CD4-positive, alpha-beta T cell (primary cell): ENCODE measurements at regions not wholly inside any gene's neighbourhood (a gene's known extent, or its start where the extent isn't known, plus 50 kb on each side); places are given as distances from the start of the nearest gene placed in this dataset.
"Not testable (repeated sequence)": the region's sequence is repeated elsewhere in the genome, so short reads cannot be mapped to it uniquely, and the experiment has no call there.

Experiments used
- ATAC-seq: fragments of 200-7000 bp; cut with Tn5 transposase; one replicate; pipeline ENCODE4 v1.10.0; 2022; ENCODE audit warnings: mild to moderate bottlenecking; ENCODE audit not compliant: poor library complexity
- CTCF ChIA-PET: fragments of 350-600 bp; sonication (Branson Sonifier 250); formaldehyde crosslinking; loops from one replicate; lab custom pipeline; 2021; ENCODE audit warnings: antibody characterized with exemption, inconsistent platforms; lab: Charles Lee
- POLR2A ChIA-PET: fragments of 350-600 bp; sonication (Branson Sonifier 250); formaldehyde crosslinking; loops from one replicate; lab custom pipeline; 2021; ENCODE audit warnings: antibody characterized with exemption, inconsistent platforms; lab: Charles Lee
- DNase-seq, 14 experiments: peaks; one replicate each; pipeline ENCODE4 v3.0.0-alpha.2; 2013 to 2020; ENCODE audit warnings: mixed read lengths in 2 of 14
- H3K27ac ChIP-seq, 2 donors: one replicate each; pipeline versions ENCODE4 v1.5.1 to v1.7.0; 2013; ENCODE audit warnings: low read length in 2 of 2, low read depth in 1 of 2, mild to moderate bottlenecking in 1 of 2
- H3K27me3 ChIP-seq, 2 experiments: 1 replicate in 1 of 2; 2 replicates in 1 of 2; pipeline versions ENCODE4 v1.6.1 to v1.7.0; 2013; ENCODE audit warnings: low read length in 2 of 2, control low read depth in 1 of 2, mild to moderate bottlenecking in 1 of 2, moderate library complexity in 1 of 2; ENCODE audit not compliant: insufficient read depth in 2 of 2, control insufficient read depth in 1 of 2
- H3K36me3 ChIP-seq: one replicate; pipeline ENCODE4 v1.6.1; 2013; ENCODE audit warnings: low read length, control low read depth; ENCODE audit not compliant: insufficient read depth
- H3K4me1 ChIP-seq: one replicate; pipeline ENCODE4 v1.6.1; 2013; ENCODE audit warnings: low read length, control low read depth; ENCODE audit not compliant: insufficient read depth
- H3K4me3 ChIP-seq: one replicate; pipeline ENCODE4 v1.5.1; 2013; ENCODE audit warnings: mild to moderate bottlenecking, low read length, moderate library complexity
- H3K9me3 ChIP-seq, 2 experiments: 1 replicate in 1 of 2; 2 replicates in 1 of 2; pipeline versions ENCODE4 v1.6.1 to v1.7.0; 2013; ENCODE audit warnings: low read length in 2 of 2, mild to moderate bottlenecking in 2 of 2, control low read depth in 1 of 2, moderate library complexity in 1 of 2; ENCODE audit not compliant: control insufficient read depth in 1 of 2, insufficient read depth in 1 of 2
- H3K27ac Mint-ChIP-seq: one replicate; pipeline ENCODE4 v1.8.0; 2020; ENCODE audit warnings: mixed read lengths
- H3K27me3 Mint-ChIP-seq: one replicate; pipeline ENCODE4 v1.8.0; 2021; ENCODE audit warnings: mixed read lengths
- H3K36me3 Mint-ChIP-seq: one replicate; pipeline ENCODE4 v1.8.0; 2021; ENCODE audit warnings: low read depth, mixed read lengths
- H3K4me1 Mint-ChIP-seq: one replicate; pipeline ENCODE4 v1.8.0; 2021; ENCODE audit warnings: low read depth, mixed read lengths
- H3K4me3 Mint-ChIP-seq: one replicate; pipeline ENCODE4 v1.8.0; 2020; ENCODE audit warnings: mild to moderate bottlenecking, mixed read lengths
- H3K9me3 Mint-ChIP-seq: one replicate; pipeline ENCODE4 v1.8.0; 2020; ENCODE audit warnings: mixed read lengths
- intact Hi-C, 2 experiments: fragments of 100-400 bp; cut with DNase I in 1 of 2; cut with micrococcal nuclease in 1 of 2; formaldehyde crosslinking; loops; one replicate each; pipeline versions ENCODE4 v1.15.1 to v1.9.0; 2023 to 2025; cut with DNase I, micrococcal nuclease
- TF ChIP-seq, protein P1 (sequence below): fragments of 200-600 bp; IDR thresholded peaks from one replicate; pipeline ENCODE4 v1.8.0; 2022; ENCODE audit warnings: antibody characterized with exemption, mild to moderate bottlenecking

DNA sequence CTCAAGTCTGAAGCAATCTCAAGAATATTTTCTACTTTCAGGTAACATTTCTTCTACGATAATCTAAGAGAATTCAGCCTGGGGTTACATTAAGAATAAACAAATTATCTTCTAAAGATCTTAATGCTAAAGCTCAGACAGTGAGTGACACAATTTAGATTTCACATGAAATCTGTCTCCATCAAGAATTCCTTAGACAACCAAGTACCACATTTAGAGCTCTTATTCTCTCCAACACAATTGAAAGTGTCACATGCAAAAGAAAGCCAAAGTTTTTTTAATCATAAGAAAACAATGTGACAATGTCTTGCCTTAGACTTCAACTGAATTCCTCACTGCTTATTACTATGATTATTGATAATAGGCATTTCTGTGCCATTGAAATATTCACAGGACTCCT, 60.7 kb upstream of the FAT3 start:
- H3K9me3 Mint-ChIP-seq: no peaks in the 10 kb centered on the region
- Histone ChIP-seq H3K4me1 (no peaks in the 10 kb centered on the region), H3K27ac (no peak overlapping the region), H3K4me3 (no peak overlapping the region), H3K9me3 (no peaks in the 10 kb centered on the region), H3K36me3 (no peaks in the 10 kb centered on the region), H3K27me3 (peaks cover 0 to 2% of the 10 kb centered on the region in 2 experiments)
- no peak overlapping the region for H3K4me3 Mint-ChIP-seq
- ATAC-seq (no peak), DNase-seq (no peak)
- no peaks in the 10 kb centered on the region for H3K4me1 Mint-ChIP-seq
- TF ChIP-seq, protein P1, sequence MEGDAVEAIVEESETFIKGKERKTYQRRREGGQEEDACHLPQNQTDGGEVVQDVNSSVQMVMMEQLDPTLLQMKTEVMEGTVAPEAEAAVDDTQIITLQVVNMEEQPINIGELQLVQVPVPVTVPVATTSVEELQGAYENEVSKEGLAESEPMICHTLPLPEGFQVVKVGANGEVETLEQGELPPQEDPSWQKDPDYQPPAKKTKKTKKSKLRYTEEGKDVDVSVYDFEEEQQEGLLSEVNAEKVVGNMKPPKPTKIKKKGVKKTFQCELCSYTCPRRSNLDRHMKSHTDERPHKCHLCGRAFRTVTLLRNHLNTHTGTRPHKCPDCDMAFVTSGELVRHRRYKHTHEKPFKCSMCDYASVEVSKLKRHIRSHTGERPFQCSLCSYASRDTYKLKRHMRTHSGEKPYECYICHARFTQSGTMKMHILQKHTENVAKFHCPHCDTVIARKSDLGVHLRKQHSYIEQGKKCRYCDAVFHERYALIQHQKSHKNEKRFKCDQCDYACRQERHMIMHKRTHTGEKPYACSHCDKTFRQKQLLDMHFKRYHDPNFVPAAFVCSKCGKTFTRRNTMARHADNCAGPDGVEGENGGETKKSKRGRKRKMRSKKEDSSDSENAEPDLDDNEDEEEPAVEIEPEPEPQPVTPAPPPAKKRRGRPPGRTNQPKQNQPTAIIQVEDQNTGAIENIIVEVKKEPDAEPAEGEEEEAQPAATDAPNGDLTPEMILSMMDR: no peak
- ChIA-PET CTCF (no interaction called here), POLR2A (no interaction called here)
- H3K36me3 Mint-ChIP-seq: no peaks in the 10 kb centered on the region
- intact Hi-C loops: no loop called here
- no peaks in the 10 kb centered on the region for H3K27me3 Mint-ChIP-seq
- H3K27ac Mint-ChIP-seq: no peak overlapping the region

DNA sequence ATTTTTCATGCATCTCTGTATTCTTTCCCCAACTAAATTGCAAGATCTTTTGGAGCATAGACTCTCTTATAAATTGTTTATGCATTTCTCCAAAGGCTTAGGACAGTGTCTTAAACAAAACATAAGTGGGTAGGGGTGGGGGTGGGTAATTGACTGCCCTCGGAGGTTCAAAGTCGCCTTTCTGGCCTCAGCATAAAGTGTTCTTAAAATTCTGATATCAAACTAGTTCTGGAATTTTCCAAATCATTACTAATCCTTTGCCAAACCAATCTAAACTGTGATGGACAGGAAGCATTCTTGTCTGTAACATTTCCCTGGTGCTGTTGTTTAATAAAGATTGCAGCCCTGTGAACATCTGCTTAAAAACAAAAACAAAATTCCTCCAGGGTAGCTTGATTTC, 61.8 kb upstream of the FAT3 start:
- H3K9me3 Mint-ChIP-seq: no peaks in the 10 kb centered on the region
- no peak overlapping the region for H3K27ac Mint-ChIP-seq
- no peak overlapping the region for H3K27ac ChIP-seq
- no peaks in the 10 kb centered on the region for H3K36me3 ChIP-seq
- no peaks in the 10 kb centered on the region for H3K9me3 ChIP-seq
- H3K4me3 Mint-ChIP-seq: no peak overlapping the region
- H3K4me1 Mint-ChIP-seq: no peaks in the 10 kb centered on the region
- ATAC-seq (no peak), DNase-seq (no peak)
- ChIA-PET CTCF (no interaction called here), POLR2A (no interaction called here)
- intact Hi-C loops: no loop called here
- H3K4me3 ChIP-seq: no peak overlapping the region
- H3K4me1 ChIP-seq: no peaks in the 10 kb centered on the region
- H3K27me3 Mint-ChIP-seq: no peaks in the 10 kb centered on the region
- peaks cover 0 to 2% of the 10 kb centered on the region in 2 experiments for H3K27me3 ChIP-seq
- TF ChIP-seq, protein P1: no peak
- no peaks in the 10 kb centered on the region for H3K36me3 Mint-ChIP-seq

DNA sequence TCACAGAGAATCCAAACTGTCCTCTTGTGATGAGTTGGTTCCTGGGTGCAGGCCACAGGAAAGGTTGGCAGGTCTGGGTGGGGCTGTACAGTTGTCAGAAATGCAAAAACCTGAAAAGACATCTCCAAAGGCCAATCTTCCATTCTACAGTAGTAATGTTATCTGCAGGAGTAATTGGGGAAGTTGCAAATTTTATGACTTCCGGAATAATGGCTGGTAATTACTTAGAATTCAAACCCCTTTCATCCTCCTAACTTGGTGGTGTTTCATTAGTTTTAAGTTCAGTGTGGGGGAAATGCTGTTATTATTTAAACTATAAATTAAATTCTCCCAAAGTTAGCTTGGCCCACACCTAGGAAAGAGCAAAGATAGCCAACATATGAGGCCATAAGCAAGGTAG, 64.7 kb upstream of the FAT3 start:
- no peaks in the 10 kb centered on the region for H3K36me3 ChIP-seq
- no peak overlapping the region for H3K27ac ChIP-seq
- ChIA-PET POLR2A (no interaction called here), CTCF (no interaction called here)
- H3K4me1 ChIP-seq: no peaks in the 10 kb centered on the region
- Mint-ChIP-seq H3K4me1 (no peaks in the 10 kb centered on the region), H3K36me3 (no peaks in the 10 kb centered on the region), H3K4me3 (no peak overlapping the region), H3K27ac (no peak overlapping the region), H3K9me3 (no peaks in the 10 kb centered on the region), H3K27me3 (no peaks in the 10 kb centered on the region)
- ATAC-seq (no peak), DNase-seq (no peak)
- no peaks in the 10 kb centered on the region for H3K27me3 ChIP-seq
- TF ChIP-seq, protein P1: no peak
- peaks cover 0 to 9% of the 10 kb centered on the region in 2 experiments for H3K9me3 ChIP-seq
- H3K4me3 ChIP-seq: no peak overlapping the region
- intact Hi-C loops: no loop called here

DNA sequence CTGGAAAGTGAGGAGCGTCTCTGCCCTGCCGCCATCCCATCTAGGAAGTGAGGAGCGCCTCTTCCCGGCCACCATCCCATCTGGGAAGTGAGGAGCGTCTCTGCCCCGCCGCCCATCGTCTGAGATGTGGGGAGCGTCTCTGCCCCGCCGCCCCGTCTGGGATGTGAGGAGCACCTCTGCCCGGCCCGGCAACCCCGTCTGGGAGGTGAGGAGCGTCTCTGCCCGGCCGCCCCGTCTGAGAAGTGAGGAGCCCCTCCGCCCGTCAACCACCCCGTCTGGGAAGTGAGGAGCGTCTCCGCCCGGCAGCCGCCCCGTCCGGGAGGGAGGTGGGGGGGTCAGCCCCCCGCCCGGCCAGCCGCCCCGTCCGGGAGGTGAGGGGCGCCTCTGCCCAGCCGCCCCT, 67.2 kb upstream of the FAT3 start:
- CTCF ChIA-PET, H3K4me1 ChIP-seq, H3K27ac ChIP-seq, H3K27me3 Mint-ChIP-seq, H3K36me3 Mint-ChIP-seq, H3K4me3 ChIP-seq, H3K9me3 ChIP-seq, intact Hi-C loops, H3K4me3 Mint-ChIP-seq, H3K4me1 Mint-ChIP-seq, ATAC-seq, H3K27me3 ChIP-seq, H3K27ac Mint-ChIP-seq, H3K9me3 Mint-ChIP-seq, DNase-seq, POLR2A ChIA-PET, H3K36me3 ChIP-seq: not testable (repeated sequence)
